ENCODE measurements at regions not wholly inside any gene's neighbourhood (a gene's known extent, or its start where the extent isn't known, plus 50 kb on each side); places are given as distances from the start of the nearest gene placed in this dataset.
A peak's percentile ranks its signal among the peaks of the same experiment; 100 is the strongest.

DNA sequence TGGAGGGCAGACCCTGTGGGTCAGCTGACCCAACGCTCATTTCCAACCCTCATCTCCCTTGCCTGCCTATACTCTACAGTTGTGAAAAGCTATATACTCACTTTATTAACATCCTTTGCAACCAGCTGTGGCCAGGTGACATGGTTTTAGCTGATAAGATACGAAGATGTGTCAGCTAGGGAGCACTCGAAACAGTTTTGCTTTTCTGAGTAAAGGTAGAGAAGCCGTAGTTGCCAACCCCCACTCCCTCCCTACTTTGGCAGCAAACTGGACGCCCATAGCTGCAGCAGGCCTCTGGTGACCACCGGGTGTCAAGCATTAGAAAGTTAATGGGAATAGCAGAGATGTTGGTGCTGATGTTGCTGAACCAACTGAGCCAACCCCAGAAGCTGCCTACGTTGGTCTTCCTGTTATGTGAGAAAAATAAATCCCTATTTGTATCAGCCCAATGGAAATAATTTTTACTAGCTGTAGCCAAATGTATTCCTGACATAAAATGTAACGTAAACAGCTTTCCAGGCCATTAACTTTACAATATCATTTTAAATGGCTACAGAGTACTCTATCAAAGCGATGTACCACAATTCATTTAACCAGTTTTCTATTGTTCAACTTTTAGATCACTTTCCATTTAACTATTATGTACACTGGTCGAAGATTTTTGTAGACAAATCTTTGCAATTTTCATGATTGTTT lies 98.5 kb upstream of the TMCC3 start:
- no peak for DNase-seq

DNA sequence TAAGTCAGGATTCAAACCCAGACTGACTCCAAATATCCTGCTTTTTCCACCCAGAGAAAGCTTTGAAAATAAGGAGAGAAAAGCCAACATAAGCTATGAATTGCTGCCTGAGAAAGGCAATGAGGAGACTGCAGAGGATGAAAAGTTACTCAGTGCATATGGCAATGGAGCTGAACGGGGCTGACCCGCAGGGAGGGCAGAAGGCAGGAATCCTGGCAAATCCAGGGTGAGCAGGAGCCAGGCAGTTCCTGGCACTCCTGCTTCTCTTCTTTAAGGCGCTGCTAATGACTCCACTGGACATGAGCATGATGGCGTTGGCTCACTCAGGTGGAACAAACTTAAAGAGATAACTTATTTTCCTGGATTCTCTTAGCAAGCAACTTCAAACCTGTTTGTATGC lies 95.2 kb upstream of the TMCC3 start:
- DNase-seq = no peak

DNA sequence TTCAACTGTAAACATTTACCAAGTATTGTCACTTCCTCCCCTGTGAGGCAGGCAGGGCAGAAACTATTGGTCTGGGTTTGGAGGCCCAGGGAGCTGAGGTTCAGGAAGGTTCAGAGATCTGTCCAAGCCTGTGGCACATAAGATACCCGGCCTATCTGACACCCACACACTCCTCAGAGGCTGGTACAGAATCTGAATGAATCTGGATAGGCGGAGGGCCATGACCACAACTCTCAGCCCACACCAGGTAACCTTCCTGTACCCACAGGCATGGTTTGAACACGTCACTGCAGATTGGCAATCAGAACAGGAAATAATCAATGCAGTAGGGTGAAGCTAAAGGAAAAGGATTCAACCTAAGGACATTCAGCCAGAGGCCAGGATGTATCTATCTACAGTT lies 92.8 kb upstream of the TMCC3 start:
- no peak for DNase-seq

DNA sequence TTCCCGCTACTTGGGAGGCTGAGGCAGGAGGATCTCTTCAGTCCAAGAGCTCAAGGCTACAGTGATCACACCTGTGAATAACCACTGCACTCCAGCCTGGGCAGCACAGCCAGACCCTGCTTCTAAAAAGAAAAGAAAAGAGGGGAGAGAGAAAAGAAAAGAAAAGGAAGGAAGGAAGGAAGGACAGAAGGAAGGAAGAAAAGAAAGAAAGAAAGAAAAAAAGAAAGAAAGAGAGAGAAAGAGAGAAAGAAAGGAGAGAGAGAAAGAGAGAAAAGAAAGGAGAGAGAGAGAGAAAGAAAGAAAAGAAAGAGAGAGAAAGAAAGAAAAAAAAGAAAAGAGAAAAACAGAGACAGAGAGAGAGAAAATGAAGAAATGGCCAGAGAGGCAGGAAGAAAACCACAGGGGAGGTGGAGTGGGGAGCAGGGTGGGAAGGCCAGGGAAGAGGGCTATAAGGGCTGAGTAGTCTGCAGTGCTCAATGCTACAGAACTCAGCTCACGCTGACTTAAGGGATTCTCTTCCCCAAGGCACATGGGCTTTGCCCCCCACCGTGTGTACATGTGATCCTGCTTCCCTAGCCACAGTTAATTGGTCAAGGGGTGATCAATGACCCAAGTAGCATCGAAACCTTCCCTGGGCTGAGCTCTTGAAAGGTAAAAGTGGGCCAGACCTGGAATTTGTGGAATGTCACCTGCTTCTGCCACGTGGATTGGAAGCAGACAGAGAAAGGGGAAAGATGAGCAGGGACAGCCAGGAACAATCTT lies 90.4 kb upstream of the TMCC3 start:
- DNase-seq = no peak

DNA sequence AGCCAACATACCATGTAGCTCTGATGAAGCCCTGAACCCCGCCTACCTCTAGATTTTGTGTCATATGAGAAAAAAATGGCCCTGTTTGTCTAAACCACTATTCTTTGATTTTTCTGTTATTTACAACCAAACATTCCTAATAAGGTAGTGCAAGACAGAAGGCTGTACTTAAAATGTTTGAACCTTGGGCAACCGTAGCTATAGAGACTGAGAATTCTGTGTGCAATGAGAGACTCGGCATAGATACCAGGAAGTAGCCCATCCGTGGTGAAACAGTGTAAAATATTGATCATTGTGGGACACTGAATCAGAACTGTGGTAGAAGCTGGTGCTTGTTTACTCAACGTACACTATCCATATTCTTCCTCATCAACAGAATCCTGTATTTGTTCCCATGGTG lies 86.5 kb upstream of the TMCC3 start:
- DNase-seq = no peak

DNA sequence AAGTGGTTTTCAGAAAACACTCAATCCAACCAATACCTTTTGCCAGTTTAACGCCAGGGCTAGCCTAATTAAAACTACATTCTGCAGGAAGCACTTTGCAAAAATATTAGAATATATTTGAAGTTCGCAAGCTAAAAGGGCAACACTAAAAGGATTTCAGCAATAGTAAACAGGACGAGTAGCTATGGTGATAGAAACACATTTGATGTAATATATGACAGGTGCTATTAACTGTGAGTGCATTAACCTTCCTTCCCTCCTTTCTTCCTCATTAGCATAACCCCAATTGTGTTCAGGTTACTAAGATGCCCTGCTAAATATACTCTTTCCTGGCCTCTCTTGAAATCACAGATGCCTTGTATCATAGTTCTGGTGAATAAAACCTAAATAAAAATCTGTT lies 85.6 kb upstream of the TMCC3 start:
- no peak for DNase-seq

DNA sequence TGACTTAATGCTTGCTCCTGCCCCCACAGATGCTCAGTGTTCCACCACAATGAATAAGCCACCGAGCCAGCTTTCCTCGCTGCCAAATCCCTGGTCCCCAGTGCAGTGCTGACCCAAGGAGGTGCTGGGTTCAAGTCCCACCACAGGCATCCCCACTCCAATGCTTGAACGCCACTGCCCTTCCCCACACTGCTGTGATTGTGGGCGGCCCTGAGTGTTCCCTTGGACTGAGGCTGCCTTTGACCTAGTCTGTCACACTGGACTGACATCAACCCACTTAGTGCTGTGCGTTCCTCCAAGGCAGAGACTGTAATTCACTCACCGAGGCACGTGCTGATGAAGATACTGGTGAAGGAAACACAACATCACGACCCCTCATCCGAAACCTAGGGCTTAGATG lies 83.4 kb upstream of the TMCC3 start:
- DNase-seq = no peak

DNA sequence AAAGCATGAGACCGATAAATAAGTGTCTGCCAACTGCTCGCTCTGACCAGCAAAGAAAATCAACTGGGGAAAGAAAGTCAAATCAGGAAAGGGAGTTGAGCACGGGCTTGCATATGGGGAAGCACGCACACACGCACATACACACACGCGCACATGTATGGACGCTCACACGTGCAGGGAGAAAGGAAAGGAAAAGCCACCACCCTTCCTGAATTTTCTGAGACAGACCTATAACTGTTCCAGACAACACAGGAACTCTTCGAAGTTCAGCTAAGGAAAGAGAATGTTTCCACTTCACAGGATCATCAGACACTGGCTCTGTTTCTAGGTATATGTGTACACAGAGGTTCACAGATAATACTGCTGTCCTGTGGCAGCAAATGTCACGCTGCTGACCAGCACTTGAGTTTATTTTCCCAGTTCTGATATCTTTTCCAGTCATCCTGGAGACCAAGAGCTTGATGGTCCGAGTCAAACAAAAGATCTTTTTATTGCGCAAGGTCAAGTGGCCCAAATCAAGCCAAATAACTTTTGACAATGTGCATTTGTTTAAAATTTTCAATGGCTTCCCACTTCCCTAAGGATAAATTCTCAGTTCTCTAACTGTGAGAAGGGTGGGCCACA lies 82.1 kb upstream of the TMCC3 start:
- no peak for DNase-seq

DNA sequence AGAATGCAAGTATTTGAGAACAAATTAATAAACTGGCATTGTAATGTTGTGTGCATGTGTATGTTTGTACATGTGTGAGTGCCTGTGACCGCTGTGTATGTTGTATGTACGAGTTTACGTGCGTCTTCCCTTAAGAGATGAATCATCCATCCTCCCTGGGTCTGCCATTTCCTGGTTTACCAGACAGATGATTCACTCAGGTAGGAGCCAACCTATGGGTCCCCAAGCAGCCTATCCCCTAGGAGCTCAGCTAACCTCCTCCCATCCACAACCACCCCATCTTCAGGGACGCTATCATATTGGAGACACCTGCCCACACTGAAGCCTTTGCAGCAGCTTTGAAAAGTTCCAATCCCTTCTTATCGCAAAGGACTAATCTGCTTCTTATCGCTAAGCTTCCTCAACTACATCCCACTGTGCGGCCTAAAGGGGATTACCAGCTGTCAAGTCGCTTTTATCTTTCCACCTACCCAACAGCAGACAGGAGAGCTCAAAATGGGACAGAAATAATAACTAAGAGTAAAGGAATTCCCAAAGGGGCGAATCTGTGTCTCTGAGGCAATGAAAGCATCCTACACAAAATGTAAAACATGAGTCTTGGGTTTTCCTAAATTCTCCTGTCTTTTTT lies 81.5 kb upstream of the TMCC3 start:
- DNase-seq = no peak

DNA sequence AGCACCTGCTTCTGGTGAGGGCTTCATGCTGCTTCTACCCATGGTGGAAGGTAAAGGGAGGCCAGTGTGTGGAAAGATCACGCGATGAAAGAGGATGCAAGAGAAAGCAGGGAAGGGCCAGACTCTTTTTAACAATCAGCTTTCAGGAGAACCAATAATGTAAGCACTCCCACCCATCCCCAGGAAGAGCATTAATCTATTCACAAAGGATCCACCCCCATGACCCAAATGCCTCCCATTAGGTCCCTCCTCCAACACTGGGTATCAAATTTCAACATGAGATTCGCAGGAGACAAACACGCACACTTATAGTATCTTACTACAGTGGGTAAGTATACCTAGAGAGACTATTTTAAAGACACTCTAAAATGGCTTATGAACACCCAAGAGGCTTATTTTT lies 80.5 kb upstream of the TMCC3 start:
- no peak for DNase-seq

DNA sequence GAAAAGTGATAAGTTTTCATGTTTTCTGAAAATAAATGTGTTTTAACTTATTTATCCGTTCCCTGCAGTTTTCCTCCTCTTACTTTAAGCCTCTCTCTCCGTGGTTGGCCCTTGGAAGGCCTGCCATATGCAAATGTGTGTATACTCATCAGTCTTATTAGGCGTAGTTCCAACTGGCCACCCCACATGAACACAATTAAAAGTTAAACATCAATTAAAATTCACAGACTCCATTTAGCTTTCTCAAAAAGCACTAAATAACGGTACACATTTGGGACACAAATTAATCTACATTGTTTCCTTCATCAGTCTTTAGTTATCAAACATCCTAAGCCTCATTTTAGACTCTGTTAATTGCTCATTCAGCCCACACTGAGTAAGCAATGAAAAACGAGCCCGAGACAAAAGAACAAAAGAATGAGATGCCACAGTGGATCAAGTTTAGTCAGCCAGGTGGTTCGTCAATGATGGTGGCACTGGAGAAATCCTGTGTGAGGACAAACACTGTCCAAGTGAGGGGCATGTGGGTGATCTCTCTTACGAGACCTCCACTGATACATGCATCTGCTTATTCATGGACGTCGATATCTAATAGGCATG lies 76.0 kb upstream of the TMCC3 start:
- DNase-seq = no peak

DNA sequence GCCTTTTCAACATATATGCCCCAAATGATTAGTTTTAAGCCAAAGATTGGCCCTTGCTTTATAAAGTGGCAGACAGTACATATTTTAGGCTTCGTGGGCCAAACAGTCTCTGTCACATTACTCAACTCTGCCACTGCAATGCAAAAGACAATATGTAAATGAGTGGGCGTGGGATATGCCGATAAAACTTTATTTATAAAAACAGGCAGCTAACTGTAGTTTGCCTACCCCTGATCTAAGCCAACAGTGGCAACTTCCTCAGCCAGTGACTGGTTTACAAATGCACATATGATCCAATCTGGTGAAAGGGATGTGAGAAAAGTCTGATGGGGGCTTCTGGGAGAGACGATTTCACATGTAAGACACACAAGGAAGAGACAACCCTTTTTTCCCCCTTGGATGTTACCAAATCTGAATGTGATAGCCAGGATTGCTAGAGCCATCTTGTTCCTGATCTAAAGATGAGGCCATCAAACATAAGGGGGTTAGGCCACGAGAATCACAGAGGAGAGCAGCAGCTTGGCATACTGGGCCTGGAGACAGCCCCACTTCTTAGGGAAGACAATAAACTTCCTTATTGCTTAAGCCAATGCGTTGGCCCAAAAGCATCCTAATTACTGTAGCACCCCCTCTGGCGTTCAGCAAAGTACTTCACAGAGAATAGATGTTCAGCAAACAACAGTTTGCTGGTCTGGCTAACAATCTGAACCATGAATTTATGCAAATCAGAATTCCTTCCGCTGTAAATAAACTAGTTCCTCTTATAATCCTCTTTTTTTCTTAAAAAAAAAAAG lies 75.2 kb upstream of the TMCC3 start:
- DNase-seq = no peak

DNA sequence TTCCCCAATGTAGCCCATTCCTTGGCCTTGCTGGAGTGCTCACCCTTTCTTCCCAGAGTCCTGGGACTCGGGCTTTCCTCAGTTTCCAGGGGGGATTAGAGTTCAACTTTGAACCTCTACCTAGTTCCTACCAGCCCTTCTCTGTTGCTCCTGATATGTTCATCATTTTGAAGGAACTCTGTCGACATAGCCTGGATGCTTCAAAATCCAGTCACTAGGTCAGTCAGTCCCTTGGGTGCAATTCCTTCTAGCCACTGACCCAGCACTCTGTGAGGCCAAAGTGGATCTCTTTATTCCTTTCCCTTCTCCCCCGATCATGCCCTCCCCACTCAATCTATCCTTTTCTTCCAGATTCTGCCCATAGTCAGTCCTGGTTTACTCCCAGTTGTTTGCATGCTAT lies 72.3 kb upstream of the TMCC3 start:
- DNase-seq = no peak

DNA sequence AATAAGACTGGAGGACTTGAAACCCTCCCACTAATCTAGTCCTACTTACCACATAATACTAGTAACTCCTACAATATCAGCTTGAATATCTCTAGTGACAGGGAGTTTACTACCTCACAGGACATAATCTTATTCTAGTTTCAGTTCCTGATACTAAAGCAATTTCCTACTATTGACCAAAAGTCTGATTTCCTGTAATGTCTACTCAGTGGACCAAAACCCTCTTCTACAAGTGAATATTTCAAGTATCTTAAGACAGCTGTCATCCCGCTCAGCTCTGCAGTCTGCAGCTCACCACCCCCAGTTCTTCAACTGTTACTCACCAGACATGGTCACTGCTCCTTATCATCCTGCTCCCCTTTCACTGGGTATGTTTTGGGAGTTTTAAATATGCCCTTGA lies 70.8 kb upstream of the TMCC3 start:
- DNase-seq = peak; percentile 27

DNA sequence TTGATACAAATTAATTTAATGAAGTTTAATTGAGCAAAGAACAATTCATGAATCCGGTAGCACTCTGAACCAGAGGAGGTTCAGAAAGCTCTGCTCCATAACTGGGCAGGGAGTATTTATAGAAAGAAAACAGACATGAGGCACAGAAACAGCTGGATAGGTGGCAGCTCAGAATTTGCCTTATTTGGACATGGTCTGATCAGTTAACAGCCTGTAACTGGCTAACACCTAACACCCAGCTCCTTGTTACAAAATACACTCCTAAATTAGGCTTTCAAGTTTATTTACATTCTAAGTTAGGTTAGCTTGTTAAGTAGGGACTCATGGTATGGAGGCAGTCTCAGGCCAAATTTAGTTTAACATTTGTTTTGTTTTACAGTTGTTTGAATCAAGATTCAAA lies 67.8 kb upstream of the TMCC3 start:
- no peak for DNase-seq

DNA sequence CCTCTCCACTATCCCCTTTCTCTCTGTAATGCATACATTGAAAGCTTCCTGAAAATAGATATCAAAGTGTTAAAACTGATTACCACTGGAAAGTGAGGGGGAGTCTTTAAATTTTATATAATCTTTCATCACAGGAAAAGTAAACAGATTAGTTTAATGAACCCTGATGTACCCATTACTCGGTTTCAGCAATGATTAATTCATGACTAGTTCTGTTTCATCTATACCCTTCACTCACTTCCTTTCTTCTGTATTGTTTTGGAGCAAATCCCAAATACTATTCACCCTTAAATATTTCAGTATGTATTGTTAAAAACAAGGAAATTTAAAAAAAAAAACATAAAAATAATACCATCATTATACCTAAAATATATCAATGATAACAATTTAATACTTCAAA lies 67.3 kb upstream of the TMCC3 start:
- no peak for DNase-seq

DNA sequence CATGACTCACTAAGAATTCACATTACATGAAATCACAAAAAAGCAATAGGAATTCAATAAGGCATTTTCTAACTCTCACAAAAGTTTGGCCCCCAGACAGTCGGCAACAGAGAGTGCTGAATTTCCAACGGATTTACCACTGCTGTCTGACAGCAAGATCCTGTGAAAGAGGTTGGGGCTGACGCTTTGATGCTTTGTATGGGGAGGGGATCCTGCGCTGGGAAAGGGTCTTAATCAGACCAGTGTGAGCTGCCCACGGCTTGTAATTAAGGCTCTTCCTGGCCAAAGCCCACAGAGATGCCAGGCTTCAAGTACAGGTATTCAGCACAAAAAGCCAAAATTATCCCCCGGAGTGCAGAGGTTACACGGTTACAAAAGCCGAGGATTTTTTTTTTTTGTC lies 66.8 kb upstream of the TMCC3 start:
- DNase-seq = no peak

DNA sequence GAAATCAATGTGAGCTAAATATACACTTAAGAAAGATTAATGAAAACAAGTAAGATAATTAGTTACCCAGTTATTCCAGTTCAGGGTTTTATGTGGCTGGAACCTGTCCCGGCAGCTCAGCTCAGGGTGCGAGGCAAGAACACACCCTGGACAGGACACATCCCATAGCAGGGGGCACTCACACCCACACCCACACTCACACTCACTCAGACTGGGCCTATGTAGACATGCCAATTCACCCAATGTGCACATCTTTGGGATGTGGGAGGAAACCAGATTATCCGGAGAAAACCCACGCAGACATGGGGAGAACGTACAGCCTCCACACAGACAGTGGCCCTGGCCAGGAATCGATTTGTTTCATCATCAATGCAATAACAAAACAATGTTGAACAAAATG lies 66.0 kb upstream of the TMCC3 start:
- DNase-seq = no peak

DNA sequence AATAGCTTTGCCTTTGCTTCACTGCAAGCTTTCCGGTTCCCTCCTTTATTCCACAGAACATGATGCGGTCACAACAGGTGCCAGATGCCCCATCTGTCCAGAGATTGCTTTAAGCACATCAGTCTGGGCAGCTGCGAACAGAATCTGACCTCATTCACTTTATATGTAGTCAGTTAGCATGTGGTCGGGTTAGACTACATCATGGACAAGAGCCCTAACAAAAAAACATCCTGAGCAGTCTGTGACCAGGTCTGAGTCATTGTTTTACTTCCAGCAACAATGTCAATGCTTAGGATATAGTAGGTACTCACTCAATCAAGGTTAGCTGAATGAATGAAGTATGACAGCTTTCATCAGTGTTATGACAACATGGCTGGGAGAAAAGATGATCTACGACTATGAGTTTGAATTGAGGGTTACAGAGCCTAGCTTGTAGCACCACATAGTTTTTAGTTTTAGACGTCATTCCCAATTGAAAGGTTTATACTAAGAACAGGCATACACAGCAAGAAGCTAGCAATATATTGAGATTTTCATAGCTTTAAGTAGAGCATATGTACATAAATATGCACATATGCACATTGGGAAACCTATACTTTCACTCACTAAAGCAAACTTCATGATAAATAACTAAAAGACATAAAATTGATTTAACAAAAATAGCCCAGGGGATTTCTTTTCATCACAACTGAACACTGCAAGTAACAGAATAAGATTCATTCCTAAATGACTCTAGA lies 64.2 kb upstream of the TMCC3 start:
- no peak for DNase-seq

DNA sequence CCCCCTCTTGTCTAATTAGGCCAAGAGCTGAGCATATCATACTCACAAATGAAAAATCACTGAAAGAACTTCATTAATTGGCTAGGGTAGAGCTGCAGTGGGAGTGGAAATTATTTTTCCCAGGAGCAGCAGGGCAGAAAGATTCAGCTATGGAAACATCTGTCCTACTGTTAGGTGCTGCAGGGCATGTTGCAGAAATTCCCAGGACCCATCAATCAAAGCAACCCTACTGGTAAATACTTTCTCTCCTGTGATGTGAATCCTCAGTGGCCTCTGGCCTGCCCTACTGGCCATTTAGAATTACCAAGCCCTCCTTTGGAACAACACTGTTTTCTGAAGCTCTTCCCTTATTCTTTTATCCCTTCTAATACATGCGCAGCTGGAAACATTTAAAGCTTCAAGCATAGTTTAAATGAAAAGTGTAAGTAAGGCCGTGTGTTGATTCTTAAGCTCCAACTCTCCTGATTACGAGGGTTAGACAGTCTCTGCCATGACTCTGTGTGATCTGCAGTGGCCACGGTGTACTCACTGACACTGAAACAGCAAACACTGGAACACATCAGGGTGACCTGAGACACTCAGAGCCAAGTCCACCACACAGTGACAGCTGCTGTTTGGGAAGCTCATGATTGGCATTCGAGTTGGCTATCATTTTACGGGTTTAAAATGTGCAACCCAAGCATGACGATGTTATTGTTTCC lies 62.6 kb upstream of the TMCC3 start:
- DNase-seq = no peak

DNA sequence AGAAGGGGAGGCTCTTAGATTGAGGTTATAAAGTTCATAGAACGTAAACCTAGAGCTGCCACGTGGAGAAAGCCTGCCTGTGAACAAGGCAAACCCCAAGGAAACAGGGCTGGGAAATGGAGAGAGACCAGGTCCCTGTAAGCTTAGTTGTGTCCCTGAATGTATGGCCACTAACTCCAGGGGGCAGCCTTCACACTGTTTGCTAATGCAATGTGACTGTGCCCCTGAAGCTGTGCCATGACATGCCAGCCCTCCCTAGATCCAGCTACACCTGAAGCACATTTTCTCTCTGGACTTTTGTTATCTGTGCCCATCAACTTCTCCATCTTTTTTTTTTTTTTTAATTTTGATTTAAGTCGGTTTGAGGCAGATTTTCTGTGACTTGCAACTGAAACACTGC lies 60.6 kb upstream of the TMCC3 start:
- DNase-seq = peak; percentile 16

Measured in CD4-positive, alpha-beta T cell treated with Interferon gamma for 1 hour (primary cell).